ENCODE measurements at regions not wholly inside any gene's neighbourhood (a gene's known extent, or its start where the extent isn't known, plus 50 kb on each side); places are given as distances from the start of the nearest gene placed in this dataset.

- H3K4me3 ChIP-seq (replicated peaks; ENCODE audit: low read depth, low read length) = no peak overlapping the region
- no peak for TF ChIP-seq CTCF (IDR thresholded peaks at IDR 0.05; ENCODE audit: low read length, missing control alignments)
- DNase-seq (ENCODE audit: low read depth) = no peak
These were observed 284.8 kb upstream of the FZD8 start for GRCh38 chr10:35926846-35927245.

GRCh38 chr10:35925493-35925892, 283.4 kb upstream of the FZD8 start:
- no peak for TF ChIP-seq CTCF (IDR thresholded peaks at IDR 0.05; ENCODE audit: low read length, missing control alignments)
- no peak overlapping the region for H3K4me3 ChIP-seq (replicated peaks; ENCODE audit: low read depth, low read length)
- DNase-seq (ENCODE audit: low read depth) = no peak

- TF ChIP-seq CTCF (IDR thresholded peaks at IDR 0.05; ENCODE audit: low read length, missing control alignments) = no peak
- no peak for DNase-seq (ENCODE audit: low read depth)
- no peak overlapping the region for H3K4me3 ChIP-seq (replicated peaks; ENCODE audit: low read depth, low read length)
These were observed 282.7 kb upstream of the FZD8 start for GRCh38 chr10:35924759-35925158.

GRCh38 chr10:35922876-35923600, 280.9 kb upstream of the FZD8 start:
- no peak for DNase-seq (ENCODE audit: low read depth)
- H3K4me3 ChIP-seq (replicated peaks; ENCODE audit: low read depth, low read length) = no peak overlapping the region
- no peak for TF ChIP-seq CTCF (IDR thresholded peaks at IDR 0.05; ENCODE audit: low read length, missing control alignments)

- DNase-seq (ENCODE audit: low read depth) = no peak
- no peak overlapping the region for H3K4me3 ChIP-seq (replicated peaks; ENCODE audit: low read depth, low read length)
- no peak for TF ChIP-seq CTCF (IDR thresholded peaks at IDR 0.05; ENCODE audit: low read length, missing control alignments)
These were observed 279.8 kb upstream of the FZD8 start for GRCh38 chr10:35921866-35922350.

GRCh38 chr10:35916791-35917190, 274.7 kb upstream of the FZD8 start:
- DNase-seq (ENCODE audit: low read depth) = no peak
- no peak overlapping the region for H3K4me3 ChIP-seq (replicated peaks; ENCODE audit: low read depth, low read length)
- no peak for TF ChIP-seq CTCF (IDR thresholded peaks at IDR 0.05; ENCODE audit: low read length, missing control alignments)

GRCh38 chr10:35913628-35914027, 271.5 kb upstream of the FZD8 start:
- DNase-seq (ENCODE audit: low read depth) = peak; percentile 28
- H3K4me3 ChIP-seq (replicated peaks; ENCODE audit: low read depth, low read length) = no peak overlapping the region
- no peak for TF ChIP-seq CTCF (IDR thresholded peaks at IDR 0.05; ENCODE audit: low read length, missing control alignments)
